OCI-LY1 (cell line): ENCODE measurements at regions not wholly inside any gene's neighbourhood (a gene's known extent, or its start where the extent isn't known, plus 50 kb on each side); places are given as distances from the start of the nearest gene placed in this dataset.

Source experiments
- EZH2 ChIP-seq: fragments of 200-600 bp; sonication (generic), shearing (Covaris generic); IDR thresholded peaks from 2 replicates; pipeline ENCODE4 v1.8.0; 2017; ENCODE audit warnings: borderline replicate concordance, mixed run types, mild to moderate bottlenecking, antibody characterized with exemption, low read length, moderate library complexity, mixed read lengths
- TF ChIP-seq, protein P1 (sequence below): fragments of 200-600 bp; sonication (generic), shearing (Covaris generic); IDR thresholded peaks from 2 replicates; pipeline ENCODE4 v1.5.1; 2017; ENCODE audit warnings: mild to moderate bottlenecking, antibody characterized with exemption, low read length, moderate library complexity, mixed read lengths

DNA sequence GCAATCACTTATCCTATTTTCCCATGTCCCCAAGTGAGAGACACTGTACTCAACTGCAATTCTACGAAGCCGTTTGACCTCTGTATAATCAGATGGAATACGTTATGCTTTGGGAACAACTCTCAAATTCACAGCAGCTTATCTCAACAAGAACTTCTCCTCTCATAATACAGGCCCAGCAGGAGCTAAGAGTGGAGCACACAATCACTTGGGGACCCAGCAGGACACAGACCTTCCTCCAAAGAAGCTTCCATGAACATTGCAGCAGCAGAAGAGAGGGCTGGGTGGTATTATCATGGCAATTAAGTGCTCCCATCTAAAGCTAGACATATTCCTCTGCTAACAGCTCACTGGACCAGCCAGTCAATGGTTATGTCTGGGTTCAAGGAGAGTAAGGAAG, 428.3 kb upstream of the MIR17HG start:
- TF ChIP-seq, protein P1, sequence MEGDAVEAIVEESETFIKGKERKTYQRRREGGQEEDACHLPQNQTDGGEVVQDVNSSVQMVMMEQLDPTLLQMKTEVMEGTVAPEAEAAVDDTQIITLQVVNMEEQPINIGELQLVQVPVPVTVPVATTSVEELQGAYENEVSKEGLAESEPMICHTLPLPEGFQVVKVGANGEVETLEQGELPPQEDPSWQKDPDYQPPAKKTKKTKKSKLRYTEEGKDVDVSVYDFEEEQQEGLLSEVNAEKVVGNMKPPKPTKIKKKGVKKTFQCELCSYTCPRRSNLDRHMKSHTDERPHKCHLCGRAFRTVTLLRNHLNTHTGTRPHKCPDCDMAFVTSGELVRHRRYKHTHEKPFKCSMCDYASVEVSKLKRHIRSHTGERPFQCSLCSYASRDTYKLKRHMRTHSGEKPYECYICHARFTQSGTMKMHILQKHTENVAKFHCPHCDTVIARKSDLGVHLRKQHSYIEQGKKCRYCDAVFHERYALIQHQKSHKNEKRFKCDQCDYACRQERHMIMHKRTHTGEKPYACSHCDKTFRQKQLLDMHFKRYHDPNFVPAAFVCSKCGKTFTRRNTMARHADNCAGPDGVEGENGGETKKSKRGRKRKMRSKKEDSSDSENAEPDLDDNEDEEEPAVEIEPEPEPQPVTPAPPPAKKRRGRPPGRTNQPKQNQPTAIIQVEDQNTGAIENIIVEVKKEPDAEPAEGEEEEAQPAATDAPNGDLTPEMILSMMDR = no peak
- no peak for TF ChIP-seq EZH2
